Neural cell (in vitro differentiated cells): ENCODE measurements at regions not wholly inside any gene's neighbourhood (a gene's known extent, or its start where the extent isn't known, plus 50 kb on each side); places are given as distances from the start of the nearest gene placed in this dataset.

ENCODE experiments used
- EP300 ChIP-seq: fragments of 450-650 bp; conservative IDR thresholded peaks from 2 replicates; pipeline ENCODE4 v1.6.1; 2014; ENCODE audit warnings: antibody characterized with exemption, mild to moderate bottlenecking, moderate library complexity; ENCODE audit not compliant: poor library complexity, severe bottlenecking
- EZH2 ChIP-seq: fragments of 200-600, 300-800 bp; shearing (Covaris generic), sonication (generic); IDR thresholded peaks from 2 replicates; pipeline ENCODE4 v1.6.1; 2014; ENCODE audit warnings: antibody characterized with exemption, low read length, borderline replicate concordance, mild to moderate bottlenecking; ENCODE audit not compliant: insufficient read depth, poor library complexity, severe bottlenecking
- POLR2AphosphoS5 ChIP-seq: IDR thresholded peaks from 2 replicates; pipeline ENCODE4 v1.6.1; 2012
- RAD21 ChIP-seq: fragments of 450-650 bp; conservative IDR thresholded peaks from 2 replicates; pipeline ENCODE4 v1.6.1; 2014; ENCODE audit warnings: antibody characterized with exemption, mild to moderate bottlenecking, moderate library complexity
- SMC3 ChIP-seq: fragments of 450-650 bp; conservative IDR thresholded peaks from 2 replicates; pipeline ENCODE4 v1.6.1; 2014; ENCODE audit warnings: antibody characterized with exemption, mild to moderate bottlenecking, moderate library complexity; ENCODE audit not compliant: poor library complexity
- TAF1 ChIP-seq: IDR thresholded peaks from 2 replicates; pipeline ENCODE4 v1.6.1; 2012; ENCODE audit warnings: low read depth
- TF ChIP-seq, protein P1 (sequence below): fragments of 450-650 bp; IDR thresholded peaks from 2 replicates; pipeline ENCODE4 v1.5.1; 2014; ENCODE audit warnings: antibody characterized with exemption, mild to moderate bottlenecking, moderate library complexity; ENCODE audit not compliant: poor library complexity, severe bottlenecking
- TF ChIP-seq, protein P2 (sequence below): IDR thresholded peaks from 2 replicates; pipeline ENCODE4 v1.6.1; 2012; ENCODE audit warnings: borderline replicate concordance

DNA sequence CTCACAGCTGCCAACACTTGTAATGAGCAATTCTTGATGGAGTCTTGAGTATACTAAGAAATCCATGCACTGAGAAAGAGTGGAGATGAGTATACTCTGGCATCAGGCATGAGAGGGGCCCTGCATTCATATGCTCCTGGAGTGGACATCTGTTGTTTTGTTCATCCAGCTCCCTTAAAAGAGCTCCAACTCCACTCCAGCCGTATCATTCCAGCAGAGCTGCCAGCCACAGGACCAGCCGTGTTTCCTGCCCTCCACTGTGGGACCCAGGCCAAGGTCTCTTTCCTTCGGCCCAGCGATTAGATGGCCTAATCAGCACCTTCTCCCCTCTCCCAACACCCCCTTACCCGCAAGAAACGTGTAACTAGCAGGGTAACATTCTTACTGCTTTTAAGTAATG is 144.5 kb downstream of the OMA1 start:
- TF ChIP-seq POLR2AphosphoS5 (no peak), TAF1 (no peak), EZH2 (no peak), RAD21 (no peak), SMC3 (no peak), EP300 (no peak)
- TF ChIP-seq, protein P1, sequence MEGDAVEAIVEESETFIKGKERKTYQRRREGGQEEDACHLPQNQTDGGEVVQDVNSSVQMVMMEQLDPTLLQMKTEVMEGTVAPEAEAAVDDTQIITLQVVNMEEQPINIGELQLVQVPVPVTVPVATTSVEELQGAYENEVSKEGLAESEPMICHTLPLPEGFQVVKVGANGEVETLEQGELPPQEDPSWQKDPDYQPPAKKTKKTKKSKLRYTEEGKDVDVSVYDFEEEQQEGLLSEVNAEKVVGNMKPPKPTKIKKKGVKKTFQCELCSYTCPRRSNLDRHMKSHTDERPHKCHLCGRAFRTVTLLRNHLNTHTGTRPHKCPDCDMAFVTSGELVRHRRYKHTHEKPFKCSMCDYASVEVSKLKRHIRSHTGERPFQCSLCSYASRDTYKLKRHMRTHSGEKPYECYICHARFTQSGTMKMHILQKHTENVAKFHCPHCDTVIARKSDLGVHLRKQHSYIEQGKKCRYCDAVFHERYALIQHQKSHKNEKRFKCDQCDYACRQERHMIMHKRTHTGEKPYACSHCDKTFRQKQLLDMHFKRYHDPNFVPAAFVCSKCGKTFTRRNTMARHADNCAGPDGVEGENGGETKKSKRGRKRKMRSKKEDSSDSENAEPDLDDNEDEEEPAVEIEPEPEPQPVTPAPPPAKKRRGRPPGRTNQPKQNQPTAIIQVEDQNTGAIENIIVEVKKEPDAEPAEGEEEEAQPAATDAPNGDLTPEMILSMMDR = no peak
- TF ChIP-seq, protein P2, sequence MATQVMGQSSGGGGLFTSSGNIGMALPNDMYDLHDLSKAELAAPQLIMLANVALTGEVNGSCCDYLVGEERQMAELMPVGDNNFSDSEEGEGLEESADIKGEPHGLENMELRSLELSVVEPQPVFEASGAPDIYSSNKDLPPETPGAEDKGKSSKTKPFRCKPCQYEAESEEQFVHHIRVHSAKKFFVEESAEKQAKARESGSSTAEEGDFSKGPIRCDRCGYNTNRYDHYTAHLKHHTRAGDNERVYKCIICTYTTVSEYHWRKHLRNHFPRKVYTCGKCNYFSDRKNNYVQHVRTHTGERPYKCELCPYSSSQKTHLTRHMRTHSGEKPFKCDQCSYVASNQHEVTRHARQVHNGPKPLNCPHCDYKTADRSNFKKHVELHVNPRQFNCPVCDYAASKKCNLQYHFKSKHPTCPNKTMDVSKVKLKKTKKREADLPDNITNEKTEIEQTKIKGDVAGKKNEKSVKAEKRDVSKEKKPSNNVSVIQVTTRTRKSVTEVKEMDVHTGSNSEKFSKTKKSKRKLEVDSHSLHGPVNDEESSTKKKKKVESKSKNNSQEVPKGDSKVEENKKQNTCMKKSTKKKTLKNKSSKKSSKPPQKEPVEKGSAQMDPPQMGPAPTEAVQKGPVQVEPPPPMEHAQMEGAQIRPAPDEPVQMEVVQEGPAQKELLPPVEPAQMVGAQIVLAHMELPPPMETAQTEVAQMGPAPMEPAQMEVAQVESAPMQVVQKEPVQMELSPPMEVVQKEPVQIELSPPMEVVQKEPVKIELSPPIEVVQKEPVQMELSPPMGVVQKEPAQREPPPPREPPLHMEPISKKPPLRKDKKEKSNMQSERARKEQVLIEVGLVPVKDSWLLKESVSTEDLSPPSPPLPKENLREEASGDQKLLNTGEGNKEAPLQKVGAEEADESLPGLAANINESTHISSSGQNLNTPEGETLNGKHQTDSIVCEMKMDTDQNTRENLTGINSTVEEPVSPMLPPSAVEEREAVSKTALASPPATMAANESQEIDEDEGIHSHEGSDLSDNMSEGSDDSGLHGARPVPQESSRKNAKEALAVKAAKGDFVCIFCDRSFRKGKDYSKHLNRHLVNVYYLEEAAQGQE = no peak
